ENCODE measurements at regions not wholly inside any gene's neighbourhood (a gene's known extent, or its start where the extent isn't known, plus 50 kb on each side); places are given as distances from the start of the nearest gene placed in this dataset.

- no peak for DNase-seq
- no peaks in the 10 kb centered on the region for H3K36me3 ChIP-seq
- in situ Hi-C loops (cut with MboI; ENCODE audit: low pct_ligation_motif_present in 1 of 4, low pct_unique_long_range_greater_than_20kb in 1 of 4, low sequenced_read_pairs in 3 of 4) (no loop called here), intact Hi-C loops (cut with DNase I; ENCODE audit: low total_unique reads) (no loop called here)
- H3K4me3 ChIP-seq, result no peak overlapping the region
- H3K9me3 ChIP-seq, result no peaks in the 10 kb centered on the region
- no peak overlapping the region for H3K27ac ChIP-seq
- no peaks in the 10 kb centered on the region for H3K27me3 ChIP-seq
- no peaks in the 10 kb centered on the region for H3K4me1 ChIP-seq
- TF ChIP-seq EP300 (IDR thresholded peaks at IDR 0.05; ENCODE audit: low read depth) (no peak), POLR2A (IDR thresholded peaks at IDR 0.05) (no peak), CTCF (IDR thresholded peaks at IDR 0.05) (no peak), POLR2AphosphoS5 (IDR thresholded peaks at IDR 0.05) (no peak)
These were observed 149.4 kb downstream of the PMAIP1 start for GRCh38 chr18:60049172-60049571.

DNA sequence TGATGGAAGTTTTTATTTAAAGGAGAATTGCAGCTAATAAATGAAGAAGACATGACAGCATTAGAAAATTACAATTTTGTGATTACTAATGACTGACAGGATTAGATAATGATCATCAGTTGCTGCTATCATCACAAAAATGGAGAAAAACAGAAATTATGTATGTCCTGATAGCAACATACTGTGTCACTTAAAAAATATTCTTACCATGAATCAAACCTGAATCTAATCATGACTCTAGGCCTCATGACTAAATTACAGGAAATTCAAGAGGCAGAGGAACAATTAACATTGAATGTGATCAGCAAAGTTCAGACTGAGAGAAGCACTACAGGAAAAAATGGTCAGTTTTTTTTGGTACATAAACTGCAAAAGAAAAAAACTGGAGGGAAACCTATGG, 147.8 kb downstream of the PMAIP1 start:
- H3K36me3 ChIP-seq, result no peaks in the 10 kb centered on the region
- no peak for TF ChIP-seq POLR2A (IDR thresholded peaks at IDR 0.05)
- TF ChIP-seq EP300 (IDR thresholded peaks at IDR 0.05; ENCODE audit: low read depth), result no peak
- no peak for TF ChIP-seq CTCF (IDR thresholded peaks at IDR 0.05)
- TF ChIP-seq POLR2AphosphoS5 (IDR thresholded peaks at IDR 0.05), result no peak
- H3K9me3 ChIP-seq, result no peaks in the 10 kb centered on the region
- no peak for DNase-seq
- in situ Hi-C loops (cut with MboI; ENCODE audit: low pct_ligation_motif_present in 1 of 4, low pct_unique_long_range_greater_than_20kb in 1 of 4, low sequenced_read_pairs in 3 of 4), result no loop called here
- no peak overlapping the region for H3K27ac ChIP-seq
- no peak overlapping the region for H3K4me3 ChIP-seq
- intact Hi-C loops (cut with DNase I; ENCODE audit: low total_unique reads), result no loop called here
- H3K27me3 ChIP-seq, result no peaks in the 10 kb centered on the region
- H3K4me1 ChIP-seq, result no peaks in the 10 kb centered on the region

DNA sequence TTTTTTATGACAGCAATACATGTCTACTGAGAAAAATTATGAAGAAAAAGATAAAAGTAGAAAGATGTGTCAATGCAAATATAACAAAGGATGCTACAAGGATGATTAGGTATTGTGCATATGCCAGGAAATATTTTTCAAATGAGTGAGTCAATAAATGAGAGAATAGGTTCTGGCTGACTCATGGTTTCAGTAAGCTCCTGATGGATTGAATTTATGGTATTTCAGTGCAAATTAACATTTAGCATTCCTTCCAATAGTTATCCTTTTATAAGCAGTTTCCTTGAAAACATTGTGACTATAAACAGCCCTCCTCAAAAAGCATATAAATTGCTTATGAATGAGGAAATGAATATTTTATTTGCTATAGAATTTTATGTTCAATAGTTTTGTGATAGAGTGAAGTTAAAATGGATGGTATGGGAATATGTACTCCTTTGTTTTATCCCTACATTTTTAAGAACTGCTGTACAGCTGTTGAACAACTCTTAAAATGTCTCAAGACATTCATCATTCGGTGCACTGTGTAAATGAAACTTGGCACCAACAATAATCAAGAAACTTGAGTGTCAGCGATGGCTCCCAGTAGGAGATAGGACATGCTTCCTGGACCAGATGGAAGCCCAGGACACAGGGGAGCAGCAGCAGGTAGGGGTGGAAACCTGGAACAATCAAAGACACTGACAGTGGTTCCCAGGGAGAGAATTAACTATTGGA, 144.7 kb downstream of the PMAIP1 start:
- 74 to 90% methylated on average over 2 of the region's 2 CpGs for WGBS, 2 donors (ENCODE audit: low coverage in 1 of 2)
- Histone ChIP-seq H3K27ac (no peak overlapping the region), H3K27me3 (no peaks in the 10 kb centered on the region), H3K4me3 (no peak overlapping the region), H3K9me3 (no peaks in the 10 kb centered on the region), H3K4me1 (no peaks in the 10 kb centered on the region), H3K36me3 (no peaks in the 10 kb centered on the region)
- no peak for TF ChIP-seq POLR2AphosphoS5 (IDR thresholded peaks at IDR 0.05)
- no peak for TF ChIP-seq EP300 (IDR thresholded peaks at IDR 0.05; ENCODE audit: low read depth)
- TF ChIP-seq POLR2A (IDR thresholded peaks at IDR 0.05), result no peak
- TF ChIP-seq CTCF (IDR thresholded peaks at IDR 0.05), result no peak
- no peak for DNase-seq
- intact Hi-C loops (cut with DNase I; ENCODE audit: low total_unique reads) (no loop called here), in situ Hi-C loops (cut with MboI; ENCODE audit: low pct_ligation_motif_present in 1 of 4, low pct_unique_long_range_greater_than_20kb in 1 of 4, low sequenced_read_pairs in 3 of 4) (no loop called here)

GRCh38 chr18:60040971-60041370, 141.2 kb downstream of the PMAIP1 start:
- H3K4me3 ChIP-seq, result no peak overlapping the region
- in situ Hi-C loops (cut with MboI; ENCODE audit: low pct_ligation_motif_present in 1 of 4, low pct_unique_long_range_greater_than_20kb in 1 of 4, low sequenced_read_pairs in 3 of 4), result no loop called here
- TF ChIP-seq POLR2AphosphoS5 (IDR thresholded peaks at IDR 0.05), result no peak
- TF ChIP-seq CTCF (IDR thresholded peaks at IDR 0.05), result no peak
- no peak for TF ChIP-seq EP300 (IDR thresholded peaks at IDR 0.05; ENCODE audit: low read depth)
- TF ChIP-seq POLR2A (IDR thresholded peaks at IDR 0.05), result no peak
- H3K4me1 ChIP-seq, result no peaks in the 10 kb centered on the region
- no peaks in the 10 kb centered on the region for H3K9me3 ChIP-seq
- no peak for DNase-seq
- H3K27ac ChIP-seq, result no peak overlapping the region
- 78% methylated on average over 1 of the region's 1 CpG; no CpG with 5 or more reads in 1 of the 2 donors for WGBS, 2 donors (ENCODE audit: low coverage in 1 of 2)
- no peaks in the 10 kb centered on the region for H3K36me3 ChIP-seq
- H3K27me3 ChIP-seq, result no peaks in the 10 kb centered on the region
- intact Hi-C loops (cut with DNase I; ENCODE audit: low total_unique reads), result no loop called here
